ENCODE measurements at regions not wholly inside any gene's neighbourhood (a gene's known extent, or its start where the extent isn't known, plus 50 kb on each side); places are given as distances from the start of the nearest gene placed in this dataset.
A peak's percentile ranks its signal among the peaks of the same experiment; 100 is the strongest.

GRCh38 chrX:124717537-124717936 lies 371.2 kb downstream of the SH2D1A start:
- Mint-ChIP-seq H3K4me1 (ENCODE audit: low read depth, unreplicated experiment) (peaks cover 10% of the 10 kb centered on the region), H3K36me3 (ENCODE audit: unreplicated experiment) (no peaks in the 10 kb centered on the region), H3K4me3 (ENCODE audit: unreplicated experiment) (no peak overlapping the region), H3K27ac (ENCODE audit: unreplicated experiment) (no peak overlapping the region), H3K27me3 (ENCODE audit: unreplicated experiment) (no peaks in the 10 kb centered on the region), H3K9me3 (ENCODE audit: unreplicated experiment) (peaks cover 1% of the 10 kb centered on the region)
- no peak for DNase-seq
- no peak for TF ChIP-seq CTCF (IDR thresholded peaks at IDR 0.05; ENCODE audit: partially characterized antibody, unreplicated experiment)

GRCh38 chrX:124719060-124719459 lies 372.7 kb downstream of the SH2D1A start:
- peak overlapping the region; percentile 28 for H3K27ac Mint-ChIP-seq (ENCODE audit: unreplicated experiment)
- H3K36me3 Mint-ChIP-seq (ENCODE audit: unreplicated experiment): no peaks in the 10 kb centered on the region
- H3K4me3 Mint-ChIP-seq (ENCODE audit: unreplicated experiment): no peak overlapping the region
- H3K9me3 Mint-ChIP-seq (ENCODE audit: unreplicated experiment): peaks cover 1% of the 10 kb centered on the region
- TF ChIP-seq CTCF (IDR thresholded peaks at IDR 0.05; ENCODE audit: partially characterized antibody, unreplicated experiment): no peak
- DNase-seq: no peak
- peaks cover 10% of the 10 kb centered on the region for H3K4me1 Mint-ChIP-seq (ENCODE audit: low read depth, unreplicated experiment)
- no peaks in the 10 kb centered on the region for H3K27me3 Mint-ChIP-seq (ENCODE audit: unreplicated experiment)

DNA sequence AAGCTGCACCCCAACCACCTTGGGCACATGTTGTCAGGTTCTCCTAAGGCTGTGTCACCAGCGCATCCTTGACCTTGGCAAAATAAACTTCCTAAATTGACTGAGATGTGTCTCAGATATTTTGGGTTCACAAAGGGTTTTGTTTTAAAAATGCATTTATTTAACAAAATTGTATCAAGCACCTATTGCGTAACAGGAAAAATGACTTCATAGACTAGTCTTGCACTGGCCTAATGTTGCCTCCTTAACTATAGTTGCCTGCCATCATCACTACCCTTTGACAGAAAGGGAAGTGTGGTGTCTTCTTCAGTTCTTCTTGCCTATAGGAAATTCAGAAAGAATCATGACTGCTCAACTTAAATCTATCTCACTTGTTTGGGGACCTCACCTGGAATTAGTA lies 374.2 kb downstream of the SH2D1A start:
- no peak for DNase-seq
- no peak for TF ChIP-seq CTCF (IDR thresholded peaks at IDR 0.05; ENCODE audit: partially characterized antibody, unreplicated experiment)
- H3K9me3 Mint-ChIP-seq (ENCODE audit: unreplicated experiment): peaks cover 1% of the 10 kb centered on the region
- H3K4me3 Mint-ChIP-seq (ENCODE audit: unreplicated experiment): no peak overlapping the region
- peaks cover 11% of the 10 kb centered on the region for H3K4me1 Mint-ChIP-seq (ENCODE audit: low read depth, unreplicated experiment)
- no peak overlapping the region for H3K27ac Mint-ChIP-seq (ENCODE audit: unreplicated experiment)
- no peaks in the 10 kb centered on the region for H3K27me3 Mint-ChIP-seq (ENCODE audit: unreplicated experiment)
- no peaks in the 10 kb centered on the region for H3K36me3 Mint-ChIP-seq (ENCODE audit: unreplicated experiment)

DNA sequence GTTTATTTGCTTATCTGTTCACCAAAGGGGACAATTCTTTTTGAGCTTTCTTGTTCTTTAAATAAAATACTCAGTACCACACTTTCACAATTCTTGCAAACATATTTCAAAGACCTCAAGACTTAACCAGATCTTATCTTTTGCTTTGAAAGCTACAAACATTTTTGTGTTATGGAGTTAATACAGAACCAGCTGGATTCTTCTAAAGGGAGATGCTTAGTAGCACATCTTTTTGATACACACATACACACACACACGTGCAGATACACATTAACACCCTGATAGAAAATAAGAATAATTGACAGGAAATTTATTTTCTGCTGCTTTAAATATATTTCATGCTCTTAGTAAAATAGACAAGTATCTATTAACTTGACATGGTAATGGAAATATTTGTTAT lies 379.1 kb downstream of the SH2D1A start:
- no peak for TF ChIP-seq CTCF (IDR thresholded peaks at IDR 0.05; ENCODE audit: partially characterized antibody, unreplicated experiment)
- H3K36me3 Mint-ChIP-seq (ENCODE audit: unreplicated experiment): no peaks in the 10 kb centered on the region
- no peak overlapping the region for H3K4me3 Mint-ChIP-seq (ENCODE audit: unreplicated experiment)
- peaks cover 4% of the 10 kb centered on the region for H3K9me3 Mint-ChIP-seq (ENCODE audit: unreplicated experiment)
- no peak overlapping the region for H3K27ac Mint-ChIP-seq (ENCODE audit: unreplicated experiment)
- peaks cover 19% of the 10 kb centered on the region for H3K4me1 Mint-ChIP-seq (ENCODE audit: low read depth, unreplicated experiment)
- no peak for DNase-seq
- peaks cover 7% of the 10 kb centered on the region for H3K27me3 Mint-ChIP-seq (ENCODE audit: unreplicated experiment)

DNA sequence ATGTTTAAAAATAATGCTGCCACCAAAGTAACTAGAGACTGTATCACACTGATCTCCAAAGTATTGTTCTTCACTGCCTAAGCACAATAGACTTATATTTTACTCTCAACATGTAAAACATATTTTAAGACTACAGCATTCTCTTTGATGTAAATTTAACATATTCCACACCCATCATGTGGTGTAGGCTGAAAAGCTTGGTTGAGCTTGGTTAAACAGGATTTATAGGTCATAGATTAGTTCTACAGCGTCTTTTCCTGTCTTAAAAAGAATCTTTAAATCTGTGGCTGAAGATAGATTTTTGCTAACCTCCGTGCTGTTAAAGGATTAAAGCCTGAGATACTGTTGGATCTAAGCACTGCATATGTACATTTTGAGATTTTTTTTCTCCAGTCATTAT lies 379.9 kb downstream of the SH2D1A start:
- Mint-ChIP-seq H3K36me3 (ENCODE audit: unreplicated experiment) (no peaks in the 10 kb centered on the region), H3K27ac (ENCODE audit: unreplicated experiment) (peak overlapping the region; percentile 90), H3K4me3 (ENCODE audit: unreplicated experiment) (no peak overlapping the region), H3K4me1 (ENCODE audit: low read depth, unreplicated experiment) (peaks cover 19% of the 10 kb centered on the region), H3K9me3 (ENCODE audit: unreplicated experiment) (peaks cover 5% of the 10 kb centered on the region), H3K27me3 (ENCODE audit: unreplicated experiment) (peaks cover 7% of the 10 kb centered on the region)
- TF ChIP-seq CTCF (IDR thresholded peaks at IDR 0.05; ENCODE audit: partially characterized antibody, unreplicated experiment): no peak
- DNase-seq: no peak
